PC-9 (cell line): ENCODE measurements at regions not wholly inside any gene's neighbourhood (a gene's known extent, or its start where the extent isn't known, plus 50 kb on each side); places are given as distances from the start of the nearest gene placed in this dataset.

ENCODE experiments used
- EZH2 ChIP-seq: fragments of 200-600 bp; sonication (generic); IDR thresholded peaks from 2 replicates; pipeline ENCODE4 v1.8.0; 2017; ENCODE audit warnings: antibody characterized with exemption, low read depth
- TF ChIP-seq, protein P1 (sequence below): fragments of 200-600 bp; sonication (generic); conservative IDR thresholded peaks from 2 replicates; pipeline ENCODE4 v1.6.1; 2017; ENCODE audit warnings: mixed run types, antibody characterized with exemption, mild to moderate bottlenecking, moderate library complexity

DNA sequence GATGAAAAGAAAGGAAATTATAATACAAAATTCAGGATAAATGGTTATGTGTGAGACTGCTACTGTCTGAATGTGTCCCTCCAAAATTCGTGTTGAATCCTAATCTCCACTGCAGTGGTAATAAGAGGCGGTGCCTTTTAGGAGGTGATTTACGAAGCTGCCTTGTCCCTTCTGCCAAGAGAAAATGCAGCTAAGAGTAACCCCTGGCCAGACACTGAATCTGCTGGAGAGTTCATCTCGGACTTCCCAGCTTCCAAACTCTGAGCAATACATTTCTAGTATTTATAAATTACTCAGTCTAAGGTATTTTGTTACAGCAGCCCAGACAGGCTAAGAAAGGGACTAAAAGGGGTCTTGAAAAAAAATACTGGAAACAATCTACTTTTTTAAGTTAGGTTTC is 152.6 kb downstream of the KLF12 start:
- TF ChIP-seq, protein P1, sequence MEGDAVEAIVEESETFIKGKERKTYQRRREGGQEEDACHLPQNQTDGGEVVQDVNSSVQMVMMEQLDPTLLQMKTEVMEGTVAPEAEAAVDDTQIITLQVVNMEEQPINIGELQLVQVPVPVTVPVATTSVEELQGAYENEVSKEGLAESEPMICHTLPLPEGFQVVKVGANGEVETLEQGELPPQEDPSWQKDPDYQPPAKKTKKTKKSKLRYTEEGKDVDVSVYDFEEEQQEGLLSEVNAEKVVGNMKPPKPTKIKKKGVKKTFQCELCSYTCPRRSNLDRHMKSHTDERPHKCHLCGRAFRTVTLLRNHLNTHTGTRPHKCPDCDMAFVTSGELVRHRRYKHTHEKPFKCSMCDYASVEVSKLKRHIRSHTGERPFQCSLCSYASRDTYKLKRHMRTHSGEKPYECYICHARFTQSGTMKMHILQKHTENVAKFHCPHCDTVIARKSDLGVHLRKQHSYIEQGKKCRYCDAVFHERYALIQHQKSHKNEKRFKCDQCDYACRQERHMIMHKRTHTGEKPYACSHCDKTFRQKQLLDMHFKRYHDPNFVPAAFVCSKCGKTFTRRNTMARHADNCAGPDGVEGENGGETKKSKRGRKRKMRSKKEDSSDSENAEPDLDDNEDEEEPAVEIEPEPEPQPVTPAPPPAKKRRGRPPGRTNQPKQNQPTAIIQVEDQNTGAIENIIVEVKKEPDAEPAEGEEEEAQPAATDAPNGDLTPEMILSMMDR: no peak
- no peak for TF ChIP-seq EZH2
